HEK293 (cell line): ENCODE measurements at regions not wholly inside any gene's neighbourhood (a gene's known extent, or its start where the extent isn't known, plus 50 kb on each side); places are given as distances from the start of the nearest gene placed in this dataset.

Source experiments
- CTCF ChIA-PET: fragments of 350-600 bp; formaldehyde crosslinking; extraction: SDS; loops from one replicate; lab custom pipeline; 2021; ENCODE audit warnings: antibody characterized with exemption; lab: Yijun Ruan, JAX
- POLR2A ChIA-PET: fragments of 300-600 bp; formaldehyde crosslinking; extraction: SDS; loops from one replicate; lab custom pipeline; 2020; ENCODE audit warnings: antibody characterized with exemption, inconsistent platforms; lab: Yijun Ruan, JAX
- H3K27ac ChIP-seq: fragments of 200-500 bp; sonication (Bioruptor generic); 2 replicates; pipeline ENCODE4 v1.5.1; 2014; ENCODE audit warnings: low read depth, low read length, control low read depth, inconsistent platforms; ENCODE audit errors: extremely low read depth
- H3K36me3 ChIP-seq, 2 experiments: fragments of 200-500 bp in 1 of 2; sonication (Bioruptor generic) in 1 of 2; 1 replicate in 1 of 2; 2 replicates in 1 of 2; pipeline ENCODE4 v1.5.1; 2014 to 2017; ENCODE audit warnings: inconsistent platforms in 2 of 2, low read length in 2 of 2; ENCODE audit not compliant: control insufficient read depth in 2 of 2, insufficient read depth in 1 of 2
- H3K4me1 ChIP-seq: fragments of 200-500 bp; sonication (Bioruptor generic); 2 replicates; pipeline ENCODE4 v1.5.1; 2014; ENCODE audit warnings: mild to moderate bottlenecking, low read length, inconsistent platforms; ENCODE audit not compliant: control insufficient read depth, insufficient read depth
- H3K4me3 ChIP-seq: 2 replicates; pipeline ENCODE4 v1.5.1; 2011; ENCODE audit warnings: low read depth, mild to moderate bottlenecking, control low read depth, low read length, moderate library complexity
- H3K9me3 ChIP-seq: fragments of 200-500 bp; sonication (Bioruptor generic); 2 replicates; pipeline ENCODE4 v1.5.1; 2014; ENCODE audit warnings: low read depth, low read length, inconsistent platforms; ENCODE audit not compliant: control insufficient read depth, insufficient read depth
- HOXC10 ChIP-seq: sonication (generic); formaldehyde crosslinking; IDR thresholded peaks from 2 replicates; pipeline ENCODE4 v1.8.1; 2023; ENCODE audit warnings: mild to moderate bottlenecking, missing genetic modification reagents
- KLF1 ChIP-seq: fragments of 450-650 bp; formaldehyde crosslinking; IDR thresholded peaks from 2 replicates; pipeline ENCODE4 v1.5.1; 2016; ENCODE audit warnings: missing biosample characterization, missing genetic modification characterization
- PRDM1 ChIP-seq: fragments of 450-650 bp; formaldehyde crosslinking; IDR thresholded peaks from 2 replicates; pipeline ENCODE4; 2016; ENCODE audit warnings: missing biosample characterization, missing genetic modification characterization
- WT1 ChIP-seq: fragments of 450-650 bp; formaldehyde crosslinking; IDR thresholded peaks from 2 replicates; pipeline ENCODE4 v1.5.1; 2016; ENCODE audit warnings: missing biosample characterization, missing genetic modification characterization
- ZBTB10 ChIP-seq: fragments of 450-650 bp; formaldehyde crosslinking; IDR thresholded peaks from 2 replicates; pipeline ENCODE4 v1.5.1; 2016; ENCODE audit warnings: missing biosample characterization, missing genetic modification characterization
- ZNF10 ChIP-seq: fragments of 450-650 bp; formaldehyde crosslinking; IDR thresholded peaks from 2 replicates; pipeline ENCODE4 v1.5.1; 2017; ENCODE audit warnings: missing biosample characterization, missing genetic modification characterization
- ZNF140 ChIP-seq: fragments of 450-650 bp; formaldehyde crosslinking; IDR thresholded peaks from 2 replicates; pipeline ENCODE4 v1.5.1; 2016; ENCODE audit warnings: missing biosample characterization, missing genetic modification characterization
- ZNF155 ChIP-seq: fragments of 450-650 bp; formaldehyde crosslinking; IDR thresholded peaks from 2 replicates; pipeline ENCODE4 v1.5.1; 2016; ENCODE audit warnings: missing biosample characterization, missing genetic modification characterization
- ZNF19 ChIP-seq: fragments of 450-650 bp; formaldehyde crosslinking; IDR thresholded peaks from 2 replicates; pipeline ENCODE4; 2016; ENCODE audit warnings: missing biosample characterization, missing genetic modification characterization, low read depth
- ZNF211 ChIP-seq: fragments of 450-650 bp; formaldehyde crosslinking; IDR thresholded peaks from 2 replicates; pipeline ENCODE4 v1.5.1; 2016; ENCODE audit warnings: low read depth, missing biosample characterization, missing genetic modification characterization
- ZNF239 ChIP-seq: fragments of 450-650 bp; formaldehyde crosslinking; IDR thresholded peaks from 2 replicates; pipeline ENCODE4 v1.5.1; 2016; ENCODE audit warnings: missing biosample characterization, missing genetic modification characterization
- ZNF398 ChIP-seq: fragments of 450-650 bp; formaldehyde crosslinking; IDR thresholded peaks from 2 replicates; pipeline ENCODE4 v1.5.1; 2017; ENCODE audit warnings: missing biosample characterization, missing genetic modification characterization
- ZNF426 ChIP-seq: fragments of 450-650 bp; formaldehyde crosslinking; IDR thresholded peaks from 2 replicates; pipeline ENCODE4 v1.5.1; 2017; ENCODE audit warnings: missing biosample characterization, missing genetic modification characterization, mild to moderate bottlenecking, inconsistent platforms, moderate library complexity
- ZNF514 ChIP-seq: fragments of 450-650 bp; formaldehyde crosslinking; IDR thresholded peaks from 2 replicates; pipeline ENCODE4 v1.5.1; 2016; ENCODE audit warnings: missing biosample characterization, missing genetic modification characterization
- ZNF530 ChIP-seq: fragments of 450-650 bp; formaldehyde crosslinking; IDR thresholded peaks from 2 replicates; pipeline ENCODE4 v1.5.1; 2016; ENCODE audit warnings: low read depth, missing biosample characterization, missing genetic modification characterization
- ZNF645 ChIP-seq: fragments of 450-650 bp; formaldehyde crosslinking; IDR thresholded peaks from 2 replicates; pipeline ENCODE4; 2016; ENCODE audit warnings: missing biosample characterization, missing genetic modification characterization
- ZNF692 ChIP-seq: fragments of 450-650 bp; formaldehyde crosslinking; IDR thresholded peaks from 2 replicates; pipeline ENCODE4 v1.5.1; 2016; ENCODE audit warnings: missing biosample characterization, missing genetic modification characterization

GRCh38 chr5:8577792-8578191 lies 708.8 kb downstream of the MTRR start:
- H3K4me3 ChIP-seq, result no peak overlapping the region
- ChIA-PET CTCF (no interaction called here), POLR2A (no interaction called here)
- no peaks in the 10 kb centered on the region for H3K36me3 ChIP-seq
- no peak overlapping the region for H3K27ac ChIP-seq
- H3K4me1 ChIP-seq, result no peaks in the 10 kb centered on the region
- no peaks in the 10 kb centered on the region for H3K9me3 ChIP-seq
- TF ChIP-seq PRDM1 (tag by site-specific recombination), result no peak
- no peak for TF ChIP-seq ZNF514 (tag by site-specific recombination)
- TF ChIP-seq ZNF692 (tag by site-specific recombination), result no peak
- TF ChIP-seq ZNF398, result no peak
- TF ChIP-seq ZNF239 (tag by site-specific recombination), result no peak
- no peak for TF ChIP-seq HOXC10 (CRISPR knock-in tag)
- no peak for TF ChIP-seq ZNF140 (tag by site-specific recombination)
- no peak for TF ChIP-seq ZBTB10 (tag by site-specific recombination)
- no peak for TF ChIP-seq ZNF19 (tag by site-specific recombination)
- no peak for TF ChIP-seq ZNF530
- no peak for TF ChIP-seq ZNF155 (tag by site-specific recombination)
- no peak for TF ChIP-seq WT1 (tag by site-specific recombination)
- no peak for TF ChIP-seq ZNF10 (tag by site-specific recombination)

- TF ChIP-seq ZNF426 (tag by site-specific recombination) (no peak), ZNF211 (no peak), KLF1 (tag by site-specific recombination) (no peak), ZNF10 (tag by site-specific recombination) (peak; percentile 66; the same call in 1 of the 2 replicates), ZNF645 (tag by site-specific recombination) (no peak)
- H3K4me1 ChIP-seq, result no peaks in the 10 kb centered on the region
- ChIA-PET CTCF (no interaction called here), POLR2A (no interaction called here)
- no peaks in the 10 kb centered on the region for H3K9me3 ChIP-seq
- H3K27ac ChIP-seq, result no peak overlapping the region
- H3K4me3 ChIP-seq, result no peak overlapping the region
- H3K36me3 ChIP-seq, result no peaks in the 10 kb centered on the region
Measured at GRCh38 chr5:8580298-8580697, 711.4 kb downstream of the MTRR start.
